Upper lobe of right lung (tissue), 1 donor: ENCODE measurements at regions not wholly inside any gene's neighbourhood (a gene's known extent, or its start where the extent isn't known, plus 50 kb on each side); places are given as distances from the start of the nearest gene placed in this dataset.

ENCODE experiments used
- ATAC-seq: fragments of 200-7000 bp; cut with Tn5 transposase; one replicate; pipeline ENCODE4 v1.9.1; 2020; ENCODE audit warnings: mild to moderate bottlenecking, moderate library complexity
- DNase-seq: peaks from one replicate; pipeline ENCODE4 v3.0.0-alpha.2; 2020
- H3K27ac ChIP-seq: fragments of 200-600 bp; one replicate; pipeline ENCODE4 v1.8.0; 2022
- H3K27me3 ChIP-seq: fragments of 200-600 bp; one replicate; pipeline ENCODE4 v1.8.0; 2022; ENCODE audit warnings: mild to moderate bottlenecking
- H3K36me3 ChIP-seq: fragments of 200-600 bp; one replicate; pipeline ENCODE4 v1.8.0; 2022
- H3K4me1 ChIP-seq: fragments of 200-600 bp; one replicate; pipeline ENCODE4 v1.8.0; 2022
- H3K4me3 ChIP-seq: fragments of 200-600 bp; one replicate; pipeline ENCODE4 v1.8.0; 2022; ENCODE audit warnings: mild to moderate bottlenecking
- H3K9me3 ChIP-seq: fragments of 200-600 bp; one replicate; pipeline ENCODE4 v1.8.0; 2022
- CTCF ChIP-seq: fragments of 200-600 bp; IDR thresholded peaks from one replicate; pipeline ENCODE4 v1.8.0; 2022; ENCODE audit warnings: antibody characterized with exemption
- intact Hi-C: fragments of 100-400 bp; cut with DNase I; formaldehyde crosslinking; loops from one replicate; pipeline ENCODE4 v1.11.0; 2022
- donor health status: DM: no; HTN: yes; CAD: no; lungs with severe emphysema.

GRCh38 chrX:137198040-137198439, 164.2 kb upstream of the GPR101 start:
- intact Hi-C loops: no loop called here
- no peak overlapping the region for H3K4me3 ChIP-seq
- no peaks in the 10 kb centered on the region for H3K9me3 ChIP-seq
- no peak for TF ChIP-seq CTCF
- no peaks in the 10 kb centered on the region for H3K4me1 ChIP-seq
- DNase-seq: no peak
- no peak overlapping the region for H3K27ac ChIP-seq
- ATAC-seq: no peak
- no peaks in the 10 kb centered on the region for H3K27me3 ChIP-seq
- no peaks in the 10 kb centered on the region for H3K36me3 ChIP-seq

- TF ChIP-seq CTCF: no peak
- H3K4me1 ChIP-seq: no peaks in the 10 kb centered on the region
- no peak for DNase-seq
- no peak overlapping the region for H3K27ac ChIP-seq
- H3K36me3 ChIP-seq: no peaks in the 10 kb centered on the region
- H3K27me3 ChIP-seq: no peaks in the 10 kb centered on the region
- H3K4me3 ChIP-seq: no peak overlapping the region
- intact Hi-C loops: no loop called here
- no peak for ATAC-seq
- no peaks in the 10 kb centered on the region for H3K9me3 ChIP-seq
Measured at GRCh38 chrX:137195991-137196390, 162.2 kb upstream of the GPR101 start.

- no peak for TF ChIP-seq CTCF
- no peaks in the 10 kb centered on the region for H3K27me3 ChIP-seq
- H3K9me3 ChIP-seq: no peaks in the 10 kb centered on the region
- ATAC-seq (no peak), DNase-seq (no peak)
- no peaks in the 10 kb centered on the region for H3K36me3 ChIP-seq
- no peak overlapping the region for H3K27ac ChIP-seq
- intact Hi-C loops: no loop called here
- H3K4me3 ChIP-seq: no peak overlapping the region
- no peaks in the 10 kb centered on the region for H3K4me1 ChIP-seq
Measured at GRCh38 chrX:137195296-137195695, 161.5 kb upstream of the GPR101 start.

GRCh38 chrX:137194164-137194563, 160.4 kb upstream of the GPR101 start:
- Histone ChIP-seq H3K27ac (no peak overlapping the region), H3K4me3 (no peak overlapping the region), H3K9me3 (no peaks in the 10 kb centered on the region), H3K36me3 (no peaks in the 10 kb centered on the region), H3K27me3 (no peaks in the 10 kb centered on the region), H3K4me1 (no peaks in the 10 kb centered on the region)
- TF ChIP-seq CTCF: peak; percentile 37
- DNase-seq (no peak), ATAC-seq (peak; percentile 29)
- intact Hi-C loops: no loop called here

GRCh38 chrX:137187540-137187939, 153.7 kb upstream of the GPR101 start:
- Histone ChIP-seq H3K4me1 (no peaks in the 10 kb centered on the region), H3K36me3 (no peaks in the 10 kb centered on the region), H3K27me3 (no peaks in the 10 kb centered on the region), H3K27ac (no peak overlapping the region), H3K4me3 (no peak overlapping the region), H3K9me3 (no peaks in the 10 kb centered on the region)
- TF ChIP-seq CTCF: no peak
- intact Hi-C loops: no loop called here
- DNase-seq (no peak), ATAC-seq (no peak)

GRCh38 chrX:137178392-137178791, 144.6 kb upstream of the GPR101 start:
- H3K27me3 ChIP-seq: no peaks in the 10 kb centered on the region

More at GRCh38 chrX:137178392-137178791, 144.6 kb upstream of the GPR101 start:
- Histone ChIP-seq H3K4me1 (no peaks in the 10 kb centered on the region), H3K27ac (no peak overlapping the region), H3K9me3 (no peaks in the 10 kb centered on the region), H3K36me3 (no peaks in the 10 kb centered on the region), H3K4me3 (no peak overlapping the region)
- DNase-seq: no peak
- no peak for ATAC-seq
- no peak for TF ChIP-seq CTCF
- intact Hi-C loops: no loop called here
